ENCODE measurements at regions not wholly inside any gene's neighbourhood (a gene's known extent, or its start where the extent isn't known, plus 50 kb on each side); places are given as distances from the start of the nearest gene placed in this dataset.
"Not testable (repeated sequence)": the region's sequence is repeated elsewhere in the genome, so short reads cannot be mapped to it uniquely, and the experiment has no call there.

DNA sequence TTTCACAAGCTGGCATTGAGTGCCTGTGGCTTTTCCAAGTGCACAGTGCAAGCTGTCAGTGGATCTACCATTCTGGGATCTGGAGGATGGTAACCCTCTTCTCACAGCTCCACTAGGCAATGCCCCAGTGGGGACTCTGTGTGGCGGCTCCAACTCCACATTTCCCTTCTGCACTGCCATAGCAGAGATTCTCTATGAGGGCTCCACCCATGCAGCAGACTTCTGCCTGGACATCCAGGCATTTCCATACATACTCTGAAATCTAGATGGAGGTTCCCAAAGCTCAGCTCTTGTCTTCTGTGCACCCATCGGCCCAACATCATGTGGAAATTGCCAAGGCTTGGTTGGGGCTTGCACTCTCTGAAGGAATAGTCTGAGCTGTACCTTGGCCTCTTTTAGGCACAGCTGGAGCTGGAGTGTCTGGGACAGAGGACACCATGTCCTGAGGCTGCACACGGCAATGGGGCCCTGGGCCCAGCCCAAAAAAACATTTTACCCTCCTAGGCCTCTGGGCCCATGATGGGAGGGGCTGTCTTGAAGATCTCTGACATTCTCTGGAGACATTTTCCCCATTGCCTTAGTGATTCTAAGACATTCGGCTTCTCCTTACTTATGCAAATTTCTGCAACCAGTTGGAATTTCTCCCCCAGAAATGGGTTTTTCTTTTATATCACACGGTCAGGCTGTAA, 313.3 kb upstream of the SFSWAP start:
- no peak for DNase-seq (ENCODE audit: low spot score in 2 of 2)

DNA sequence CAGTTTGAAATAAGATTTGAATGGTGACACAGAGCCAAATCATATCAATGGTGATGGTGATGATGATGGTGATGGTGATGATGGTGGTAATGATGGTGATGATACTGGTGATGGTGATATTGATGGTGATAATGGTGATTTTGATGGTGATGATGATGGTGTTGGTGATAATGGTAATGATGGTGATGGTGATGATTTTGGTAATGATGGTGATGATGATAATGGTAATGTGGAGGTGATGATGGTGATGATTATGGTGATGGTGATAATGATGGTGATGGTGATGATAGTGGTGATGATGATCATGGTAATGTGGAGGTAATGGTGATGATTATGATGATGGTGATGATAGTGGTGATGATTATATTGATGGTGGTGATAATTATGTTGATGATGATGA, 311.9 kb upstream of the SFSWAP start:
- no peak for DNase-seq (ENCODE audit: low spot score in 2 of 2)
- FAIRE-seq: no peak

More for the DNA sequence above, 313.3 kb upstream of the SFSWAP start:
- no peak for FAIRE-seq

DNA sequence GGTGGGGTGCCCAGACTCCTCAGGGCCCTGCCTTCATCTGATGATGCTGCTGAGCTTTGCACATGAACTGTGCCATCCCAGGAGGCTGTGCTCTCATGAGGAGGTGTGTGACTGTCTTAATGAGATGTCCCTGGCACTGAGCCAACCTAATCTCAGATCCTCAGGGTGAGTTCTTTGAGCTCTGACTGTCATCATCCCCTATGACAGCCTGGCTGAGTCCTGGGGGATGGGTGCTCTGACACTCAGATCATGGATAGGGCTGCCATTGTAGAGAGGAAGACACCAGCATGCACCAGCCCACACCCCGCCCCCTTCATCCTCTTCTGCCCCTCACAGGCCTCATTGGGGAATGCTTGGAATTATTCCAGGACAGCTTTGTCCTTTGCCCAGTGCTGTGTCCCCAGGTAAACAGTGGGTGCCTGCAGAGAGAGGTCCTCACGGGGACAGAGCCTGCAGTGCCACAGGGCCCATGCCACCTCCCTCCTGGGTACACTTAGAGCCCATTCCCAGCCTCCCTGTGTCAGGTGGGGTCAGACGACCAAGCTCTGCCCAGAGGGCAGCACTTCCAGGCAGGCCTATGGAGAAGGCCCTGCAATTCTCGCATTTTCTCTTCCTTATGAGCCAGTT, 310.1 kb upstream of the SFSWAP start:
- DNase-seq (ENCODE audit: low spot score in 2 of 2); FAIRE-seq: not testable (repeated sequence)

DNA sequence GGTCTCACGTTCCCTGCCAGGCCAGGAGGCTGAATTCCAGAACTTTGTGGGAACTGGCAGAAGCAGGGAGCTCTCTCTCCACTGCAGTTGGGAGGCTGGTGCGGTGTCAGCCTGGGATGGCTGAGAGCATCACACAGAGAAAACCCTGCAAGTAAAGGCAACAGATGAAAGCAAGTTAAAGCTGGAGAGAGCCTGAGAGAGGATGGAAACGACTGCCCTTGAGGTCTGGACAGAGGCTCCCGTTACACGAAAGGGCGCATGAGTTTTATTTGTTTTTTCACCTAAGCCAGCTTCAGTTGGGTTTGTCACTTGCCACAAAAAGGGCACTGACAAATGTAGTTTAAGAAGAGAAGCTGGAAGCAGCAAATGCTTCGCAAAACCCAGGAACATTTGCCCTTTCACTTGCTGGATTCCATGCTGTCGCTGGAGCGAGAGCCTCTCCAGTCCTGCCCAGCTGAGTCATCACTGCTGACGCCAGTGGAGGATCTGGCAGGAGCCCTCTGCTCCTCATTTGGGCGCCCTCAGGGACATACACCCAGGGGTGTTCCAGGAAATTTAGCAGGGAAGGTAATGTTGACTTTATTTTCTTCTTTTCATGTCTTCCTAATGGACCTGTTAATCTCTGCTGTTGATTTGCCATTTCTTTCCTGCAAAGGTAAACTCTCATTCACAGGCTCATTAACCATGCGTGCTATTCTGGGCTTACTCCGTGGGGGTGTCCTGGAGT, 308.8 kb upstream of the SFSWAP start:
- not testable (repeated sequence) for FAIRE-seq; DNase-seq (ENCODE audit: low spot score in 2 of 2)

DNA sequence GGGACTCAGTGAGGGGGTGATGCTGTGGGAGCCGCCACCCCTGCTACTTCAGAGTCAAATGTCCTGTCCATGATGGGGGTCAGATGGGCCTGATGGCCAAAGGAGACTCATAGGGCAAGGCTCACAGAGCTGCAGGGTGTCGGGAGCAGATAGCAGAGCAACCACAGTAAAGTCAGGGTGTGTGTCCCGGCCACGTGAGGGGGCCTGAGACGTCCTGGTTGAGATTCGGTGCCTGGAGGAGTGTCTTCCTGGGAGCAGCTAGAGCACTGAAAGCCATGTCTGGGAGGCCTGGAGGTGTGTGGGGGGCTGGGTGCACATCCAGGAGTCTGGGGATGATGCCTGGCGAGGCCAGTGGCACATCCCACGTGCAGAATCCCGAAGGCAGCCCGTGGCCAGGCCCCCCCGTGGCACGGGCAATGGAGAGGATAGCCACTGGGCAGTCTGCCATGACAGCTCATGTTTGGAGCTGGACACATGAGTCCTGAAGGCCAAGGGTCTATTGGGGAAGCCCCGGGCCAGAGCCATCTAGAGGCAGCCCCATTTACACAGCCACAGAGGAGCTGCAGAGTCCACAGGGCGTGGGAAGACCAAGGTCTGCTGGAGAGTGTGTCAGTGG, 308.0 kb upstream of the SFSWAP start:
- FAIRE-seq: no peak
- no peak for DNase-seq (ENCODE audit: low spot score in 2 of 2)

DNA sequence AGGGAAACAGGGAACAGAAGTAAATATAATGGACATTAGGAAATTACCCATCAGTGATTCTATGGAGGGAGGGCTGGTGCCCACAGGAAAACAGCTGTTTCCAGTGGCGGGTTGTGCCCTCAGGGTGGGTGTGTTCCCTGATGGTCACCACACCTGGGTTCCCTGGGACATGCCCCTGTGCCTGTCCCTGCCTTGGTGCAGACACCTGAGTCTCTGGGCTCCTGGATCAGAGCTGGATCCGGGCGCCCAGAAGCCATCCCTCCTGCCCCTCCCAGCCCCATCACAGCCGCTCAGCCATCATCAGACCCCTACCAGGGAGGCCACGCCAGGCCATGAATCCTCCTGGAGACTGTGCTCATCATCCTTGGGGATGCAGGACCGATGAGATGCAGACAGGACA, 307.2 kb upstream of the SFSWAP start:
- FAIRE-seq: no peak
- no peak for DNase-seq (ENCODE audit: low spot score in 2 of 2)

DNA sequence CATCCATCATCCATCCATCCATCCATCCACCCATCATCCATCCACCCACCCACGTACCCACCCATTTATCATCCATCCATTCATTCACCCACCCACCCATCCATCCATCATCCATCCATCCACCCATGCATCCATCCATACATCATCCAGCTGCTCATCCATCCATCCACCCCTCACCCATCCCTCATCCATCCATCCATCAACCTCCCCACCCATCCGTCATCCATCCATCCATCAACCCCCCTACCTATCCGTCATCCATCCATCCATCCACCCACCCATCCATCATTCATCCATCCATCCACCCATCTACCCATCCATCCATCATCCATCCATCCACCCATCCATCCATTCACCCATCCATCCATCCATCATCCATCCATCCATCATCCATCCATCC, 306.2 kb upstream of the SFSWAP start:
- no peak for FAIRE-seq
- no peak for DNase-seq (ENCODE audit: low spot score in 2 of 2)

DNA sequence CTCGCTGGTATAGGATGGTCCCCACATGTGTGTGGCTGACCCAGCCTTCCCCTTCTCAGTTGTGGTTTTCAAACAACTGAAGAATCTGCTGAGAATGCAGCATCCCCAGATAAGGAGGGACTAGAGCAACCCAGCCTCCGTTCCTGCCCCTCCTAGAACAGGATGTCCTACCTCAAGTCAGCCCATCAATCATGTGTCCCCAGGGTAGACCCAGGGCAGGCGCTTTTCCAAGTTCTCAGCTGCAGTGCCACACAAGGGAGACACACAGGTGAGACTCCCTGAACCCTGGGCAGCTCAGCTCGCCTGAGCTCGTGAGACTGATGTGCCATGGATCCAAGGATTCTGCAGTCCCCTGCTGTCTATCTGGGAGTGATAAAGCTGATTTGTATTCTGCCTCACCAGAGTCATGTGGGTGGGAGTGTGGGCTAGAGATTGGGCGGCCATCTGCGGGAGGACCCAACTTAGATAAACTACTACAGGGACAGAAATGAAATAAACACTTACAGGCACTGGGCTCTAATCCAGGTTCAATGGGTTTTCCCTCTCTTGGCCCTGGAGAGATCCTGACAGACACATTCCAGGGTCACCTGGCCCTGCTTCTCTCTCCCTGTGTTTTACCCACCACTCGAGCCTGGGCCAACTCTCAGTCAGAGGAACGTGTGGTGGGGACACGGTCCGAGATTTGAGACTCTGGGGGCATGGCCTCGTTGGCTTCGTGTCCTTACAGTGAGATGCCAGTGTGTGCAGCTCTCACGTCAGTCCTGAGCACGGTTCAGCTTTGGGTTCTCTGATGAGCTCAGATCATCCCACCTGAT, 303.5 kb upstream of the SFSWAP start:
- FAIRE-seq: no peak
- DNase-seq (ENCODE audit: low spot score in 2 of 2): no peak

DNA sequence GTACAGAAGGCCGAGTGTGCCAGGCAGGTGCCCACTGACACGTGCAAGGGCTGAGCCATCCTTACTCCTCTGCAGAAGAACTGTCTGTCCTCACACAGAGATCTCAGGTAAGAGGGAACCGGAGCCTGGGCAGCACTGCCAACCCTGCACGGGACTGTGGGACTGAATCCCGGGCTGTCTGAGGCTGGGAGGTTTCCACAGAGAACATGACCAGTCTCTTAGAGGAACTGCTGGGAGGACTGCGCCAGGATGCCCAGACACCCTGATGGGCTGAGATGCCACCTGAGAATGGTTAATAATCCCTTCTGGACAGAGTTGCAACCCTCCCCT, 302.9 kb upstream of the SFSWAP start:
- FAIRE-seq (no peak), DNase-seq (ENCODE audit: low spot score in 2 of 2) (no peak)

DNA sequence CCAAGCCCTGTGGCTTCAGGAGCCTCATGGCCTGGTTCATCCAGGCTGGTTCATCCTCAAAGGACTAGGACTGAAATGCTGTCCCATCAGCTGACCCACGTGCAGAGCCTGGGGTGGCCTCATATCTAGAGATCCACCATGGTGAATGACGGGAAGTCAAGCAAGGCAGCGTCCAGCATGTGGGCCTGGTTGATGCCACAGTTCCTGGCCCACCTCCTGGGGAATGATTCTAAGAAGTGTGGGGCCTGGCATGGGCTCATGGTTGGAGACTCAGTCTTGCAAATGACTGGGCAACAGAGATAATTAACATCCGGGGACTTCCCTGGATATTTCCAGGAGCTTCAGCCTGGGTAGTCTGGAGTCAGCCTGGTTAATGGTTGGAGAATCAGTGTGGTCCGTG, 302.4 kb upstream of the SFSWAP start:
- DNase-seq (ENCODE audit: low spot score in 2 of 2) (no peak), FAIRE-seq (no peak)

DNA sequence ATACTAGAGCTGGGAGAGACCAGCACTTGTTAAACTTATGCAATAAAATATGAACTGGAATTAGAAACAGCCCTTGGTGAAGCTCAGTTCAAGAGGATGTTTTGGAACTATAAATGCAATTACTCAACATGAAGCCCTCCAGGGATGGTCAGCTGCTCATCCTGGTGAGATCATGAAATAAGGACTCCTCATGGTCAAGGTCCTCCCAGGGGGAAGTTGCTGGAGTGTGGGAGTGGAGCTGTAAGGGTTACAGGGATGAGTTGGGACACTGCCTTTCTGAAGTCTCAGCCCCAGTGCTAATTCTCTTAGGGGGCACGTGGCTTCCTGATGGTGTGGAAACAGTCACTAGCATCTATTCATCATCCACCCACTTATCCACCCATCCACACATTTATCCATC, 301.7 kb upstream of the SFSWAP start:
- DNase-seq (ENCODE audit: low spot score in 2 of 2) (no peak), FAIRE-seq (no peak)

DNA sequence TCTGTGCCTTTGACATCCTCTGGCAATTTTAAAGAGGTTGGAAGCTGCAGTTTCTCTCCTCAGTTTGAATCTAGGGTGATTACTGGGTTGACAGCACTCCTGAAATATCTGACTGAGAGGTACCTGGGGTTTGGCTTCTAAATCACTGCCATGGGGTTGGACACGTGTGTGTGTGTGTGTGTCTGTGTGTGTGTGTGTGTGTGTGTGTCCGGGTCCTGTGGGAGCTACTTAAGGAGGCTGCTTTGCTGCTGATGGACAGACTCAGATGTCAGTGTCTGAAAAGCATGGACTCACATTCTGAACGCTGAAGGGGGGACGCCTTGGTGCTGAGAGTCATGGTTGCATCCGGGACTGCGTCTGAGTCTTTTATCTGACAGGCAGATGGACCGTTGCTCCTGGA, 299.1 kb upstream of the SFSWAP start:
- DNase-seq (ENCODE audit: low spot score in 2 of 2); FAIRE-seq: not testable (repeated sequence)

DNA sequence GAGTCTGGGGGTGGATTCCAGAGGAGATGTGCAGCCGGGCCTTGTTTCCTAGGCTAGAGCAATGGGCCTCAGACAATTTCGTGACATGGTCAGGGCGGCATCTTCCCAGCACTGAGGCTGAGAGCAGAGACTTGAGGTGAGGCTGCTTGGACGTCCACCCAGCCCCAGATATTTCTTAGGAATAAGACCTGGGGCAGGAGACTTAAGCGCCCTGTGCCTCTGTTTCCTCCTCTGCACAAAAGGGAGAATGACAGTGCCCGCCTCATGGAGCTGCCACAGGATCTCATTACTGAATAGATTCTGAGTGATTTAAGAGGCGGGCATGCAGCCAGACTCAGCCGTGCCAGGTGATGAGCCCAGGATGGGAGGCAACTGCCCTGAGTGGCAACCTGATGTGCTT, 297.9 kb upstream of the SFSWAP start:
- FAIRE-seq: no peak

DNA sequence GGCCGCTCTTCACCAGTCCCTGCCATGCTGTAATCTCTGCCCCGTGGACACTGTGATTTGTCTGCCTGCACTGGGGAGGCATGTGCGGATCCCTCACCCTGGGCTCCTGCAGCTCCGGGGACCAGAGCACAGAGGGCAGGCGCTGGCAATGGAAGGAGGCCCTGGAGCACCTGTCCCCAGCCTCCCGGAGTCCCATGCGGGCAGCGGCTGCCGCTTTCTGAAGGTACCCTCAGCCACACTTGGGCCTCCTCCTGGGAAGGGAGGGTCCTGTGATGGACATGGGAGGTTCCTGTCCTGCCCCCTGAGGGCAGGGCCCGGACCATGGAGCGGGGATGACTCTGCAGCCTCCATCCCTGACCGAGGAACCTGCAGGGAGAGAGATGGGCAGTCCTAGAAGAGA, 297.4 kb upstream of the SFSWAP start:
- DNase-seq (ENCODE audit: low spot score in 2 of 2): no peak
- no peak for FAIRE-seq

More for the DNA sequence above, 297.9 kb upstream of the SFSWAP start:
- no peak for DNase-seq (ENCODE audit: low spot score in 2 of 2)

DNA sequence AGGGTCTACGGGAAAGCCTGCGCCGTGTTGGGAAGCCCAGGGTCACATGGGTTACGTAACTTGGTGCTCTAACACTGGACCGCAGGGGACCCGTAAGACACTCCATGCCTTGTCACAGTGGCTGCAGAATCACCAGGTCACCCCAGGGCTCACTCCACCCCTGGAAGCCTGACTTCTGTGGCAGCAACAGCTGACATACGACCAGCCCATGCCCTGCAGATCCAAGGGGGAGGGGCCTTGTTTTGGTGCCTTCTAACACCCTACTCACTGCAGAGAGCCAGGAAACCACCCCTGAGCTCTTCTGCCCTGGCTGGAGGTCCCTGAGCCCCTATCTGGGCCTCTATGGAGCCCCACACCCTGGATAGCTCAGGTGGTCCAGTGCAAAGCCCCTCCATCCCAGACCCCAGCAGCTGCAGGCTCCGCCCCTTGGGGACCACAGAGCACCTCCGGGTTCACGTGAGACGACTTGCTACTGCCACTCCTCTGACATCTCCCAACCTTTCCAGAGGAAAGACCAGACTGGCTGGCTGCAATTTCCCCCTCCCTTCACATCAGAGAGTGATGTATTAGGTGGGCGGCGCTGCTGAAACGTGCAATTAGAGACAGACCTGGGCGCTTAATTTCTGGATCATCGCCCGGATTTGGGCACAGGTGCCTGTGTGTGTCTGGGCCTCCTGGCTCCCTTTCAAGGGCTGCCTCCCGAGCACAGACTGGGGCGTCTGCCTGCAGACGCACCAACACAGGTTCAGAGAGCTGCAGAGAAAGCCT, 296.6 kb upstream of the SFSWAP start:
- DNase-seq (ENCODE audit: low spot score in 2 of 2); FAIRE-seq: not testable (repeated sequence)

DNA sequence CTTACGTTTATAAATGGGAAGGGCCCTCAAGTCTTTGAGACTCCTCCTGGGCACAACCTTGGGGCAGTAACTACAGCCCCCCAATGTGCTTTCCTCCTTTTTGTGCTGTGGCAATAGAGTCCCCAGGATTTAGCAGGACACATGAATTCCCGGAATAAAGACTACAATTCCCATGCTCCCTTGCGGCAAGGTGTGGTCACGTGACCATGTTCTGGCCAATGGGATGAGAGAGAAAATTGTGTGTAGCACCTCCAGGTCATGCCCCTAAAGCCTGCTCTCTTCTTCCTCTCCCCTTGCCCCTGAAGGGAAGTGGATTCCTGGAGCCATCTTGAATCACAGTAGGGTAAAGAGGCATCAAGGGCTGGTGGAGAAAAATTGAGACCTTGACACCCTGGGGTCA, 295.1 kb upstream of the SFSWAP start:
- DNase-seq (ENCODE audit: low spot score in 2 of 2) (no peak), FAIRE-seq (no peak)

DNA sequence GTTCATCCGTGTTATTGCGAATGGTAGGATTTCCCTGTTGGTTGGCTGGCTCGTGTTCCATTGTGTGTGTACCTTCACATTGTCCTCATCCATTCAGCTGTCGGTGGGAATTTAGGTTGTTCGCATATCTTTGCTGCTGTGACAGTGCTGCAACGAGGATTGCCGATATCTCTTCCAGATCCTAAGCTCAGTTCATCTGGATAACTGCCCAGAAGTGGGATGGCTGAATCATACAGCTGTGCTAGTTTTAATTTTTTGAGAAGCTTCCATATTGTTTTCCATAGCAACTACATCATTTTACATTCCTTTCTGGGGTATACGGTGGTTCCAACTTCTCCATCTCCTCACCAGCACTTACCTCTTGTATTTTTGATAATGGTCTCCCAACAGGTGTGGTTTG, 292.8 kb upstream of the SFSWAP start:
- no peak for FAIRE-seq
- DNase-seq (ENCODE audit: low spot score in 2 of 2): no peak

DNA sequence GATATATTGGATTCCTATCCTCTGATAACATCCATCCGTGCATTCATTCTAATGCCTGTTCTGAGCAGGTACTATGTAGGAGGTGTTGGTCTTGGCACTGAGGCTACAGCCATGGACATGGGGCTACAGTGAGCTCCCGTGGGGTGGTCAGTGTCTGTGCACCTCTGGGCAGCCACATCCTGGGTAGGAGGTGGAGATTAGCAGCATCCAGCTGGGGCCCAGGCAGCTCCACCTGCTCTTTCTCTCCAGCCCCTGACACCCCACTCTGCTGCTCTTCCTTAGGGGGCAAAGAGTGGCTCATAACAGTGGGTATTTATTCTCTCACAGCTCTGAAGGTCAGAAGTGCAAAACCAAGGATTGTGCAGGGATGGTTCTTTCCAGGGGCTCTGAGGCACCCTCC, 292.0 kb upstream of the SFSWAP start:
- FAIRE-seq (no peak), DNase-seq (ENCODE audit: low spot score in 2 of 2) (no peak)

DNA sequence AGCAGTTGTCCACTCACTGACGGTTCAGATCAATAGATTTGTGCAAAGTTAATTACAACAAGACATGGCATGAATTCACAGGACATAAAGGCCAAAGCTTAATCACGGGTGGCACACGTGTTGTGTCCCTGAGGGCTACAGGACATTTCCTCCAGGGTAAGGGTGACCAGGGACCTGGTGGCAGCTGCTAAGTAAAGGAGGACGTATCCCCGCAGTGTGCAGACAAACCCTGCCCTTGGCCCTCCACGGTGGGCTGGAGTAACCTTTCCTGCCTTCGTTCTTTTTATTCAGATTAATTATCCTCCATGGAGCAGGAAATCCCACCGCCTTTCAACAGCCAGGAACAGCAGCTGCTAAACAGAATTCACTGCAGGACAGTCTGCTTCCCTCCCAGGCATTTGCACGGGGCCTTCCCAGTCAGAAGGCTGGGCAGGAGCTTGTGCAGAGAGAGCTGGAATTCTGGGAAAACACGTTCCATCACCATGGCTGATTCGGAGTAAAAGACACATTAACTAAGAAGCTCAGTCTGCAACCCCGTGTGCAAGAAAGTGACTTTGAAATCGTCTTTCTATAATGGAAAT, 289.9 kb upstream of the SFSWAP start:
- FAIRE-seq (no peak), DNase-seq (ENCODE audit: low spot score in 2 of 2) (no peak)
